ENCODE measurements at regions not wholly inside any gene's neighbourhood (a gene's known extent, or its start where the extent isn't known, plus 50 kb on each side); places are given as distances from the start of the nearest gene placed in this dataset.

DNA sequence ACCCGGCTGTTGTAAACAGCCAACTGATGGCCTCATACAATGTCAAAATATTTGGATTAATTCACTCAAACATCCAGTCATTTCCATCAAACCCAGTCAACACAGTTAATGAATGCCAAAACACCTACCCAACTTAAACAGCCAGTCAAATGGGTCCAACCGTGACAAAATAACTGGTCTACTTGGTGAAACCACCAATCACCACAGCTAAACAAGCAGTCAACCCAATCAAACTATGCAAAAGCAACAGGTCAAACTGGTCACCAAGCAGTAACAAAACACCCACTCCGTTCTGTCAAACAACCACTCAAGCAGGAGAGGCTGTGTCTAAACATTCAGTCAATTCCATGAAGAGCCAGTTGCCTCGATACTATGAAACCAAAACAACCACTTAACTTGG, 119.2 kb downstream of the FOXD2 start:
- Mint-ChIP-seq H3K9me3 (ENCODE audit: low read depth) (no peaks in the 10 kb centered on the region), H3K36me3 (ENCODE audit: low read depth) (no peaks in the 10 kb centered on the region), H3K4me3 (no peak overlapping the region), H3K27me3 (peaks cover 16% of the 10 kb centered on the region), H3K4me1 (no peaks in the 10 kb centered on the region), H3K27ac (no peak overlapping the region)
- ChIA-PET POLR2A (no interaction called here), CTCF (interaction anchor here (1.0 kb wide), 1 partner anchor 144 kb away, joined by 5 read pairs; no protein-coding TSS in a partner anchor)
- no peak for ATAC-seq
- intact Hi-C loops (cut with DNase I, micrococcal nuclease) = no loop called here
- no peak for DNase-seq

DNA sequence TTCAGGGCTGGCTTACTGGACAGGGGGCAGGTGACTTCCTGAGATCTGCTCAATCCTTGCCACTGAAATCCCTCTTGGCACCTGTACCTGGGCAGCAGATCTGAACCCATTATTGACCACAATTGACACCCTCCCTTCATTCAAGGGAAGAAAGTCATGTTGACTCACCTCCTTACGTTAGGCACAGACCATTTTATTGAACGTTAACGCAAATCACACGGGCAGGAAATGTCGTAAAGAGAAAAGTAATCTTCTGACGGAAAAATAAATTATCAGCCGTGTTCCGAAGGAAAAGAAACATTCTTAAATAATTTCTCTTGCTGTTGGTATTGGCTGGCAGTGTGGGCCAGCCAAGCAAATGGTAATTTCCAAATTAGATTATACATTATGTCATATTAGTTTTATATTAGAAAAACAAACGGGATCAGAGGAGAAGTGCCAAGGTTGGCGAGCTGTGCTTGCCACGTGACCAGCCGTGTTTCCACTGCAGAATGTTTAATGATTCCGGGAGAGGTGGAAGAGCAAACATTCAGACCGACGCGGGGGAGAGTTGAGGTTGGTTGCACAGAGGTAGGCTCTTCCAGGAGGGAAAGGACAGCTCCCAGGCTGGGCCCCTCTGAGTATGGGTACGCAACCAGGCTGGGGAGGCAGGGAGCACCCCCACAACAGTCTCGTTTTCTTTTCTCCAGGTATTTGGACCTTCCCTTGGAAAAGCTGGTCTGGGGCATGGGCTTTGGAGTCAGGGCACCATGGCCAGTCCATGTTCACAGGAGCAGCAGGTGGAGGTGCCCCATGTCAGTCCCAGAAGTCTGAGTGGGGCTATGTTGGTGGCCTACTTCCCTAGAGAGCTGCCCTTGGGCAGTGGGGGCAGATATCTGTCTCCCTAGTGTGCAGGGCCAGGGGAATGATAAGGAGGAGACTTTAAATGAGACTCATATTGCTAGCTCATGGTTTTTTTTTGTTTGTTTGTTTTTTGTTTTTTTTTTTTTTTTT, 121.1 kb downstream of the FOXD2 start:
- intact Hi-C loops (cut with DNase I, micrococcal nuclease) = no loop called here
- no peaks in the 10 kb centered on the region for H3K9me3 Mint-ChIP-seq (ENCODE audit: low read depth)
- DNase-seq = no peak
- CTCF ChIA-PET = interaction anchor here (1.1 kb wide), 1 partner anchor 167 kb away, joined by 3 read pairs; no protein-coding TSS in a partner anchor
- POLR2A ChIA-PET = no interaction called here
- no peaks in the 10 kb centered on the region for H3K4me1 Mint-ChIP-seq
- peaks cover 8% of the 10 kb centered on the region for H3K27me3 Mint-ChIP-seq
- ATAC-seq = no peak
- H3K36me3 Mint-ChIP-seq (ENCODE audit: low read depth) = no peaks in the 10 kb centered on the region
- no peak overlapping the region for H3K27ac Mint-ChIP-seq
- H3K4me3 Mint-ChIP-seq = no peak overlapping the region

DNA sequence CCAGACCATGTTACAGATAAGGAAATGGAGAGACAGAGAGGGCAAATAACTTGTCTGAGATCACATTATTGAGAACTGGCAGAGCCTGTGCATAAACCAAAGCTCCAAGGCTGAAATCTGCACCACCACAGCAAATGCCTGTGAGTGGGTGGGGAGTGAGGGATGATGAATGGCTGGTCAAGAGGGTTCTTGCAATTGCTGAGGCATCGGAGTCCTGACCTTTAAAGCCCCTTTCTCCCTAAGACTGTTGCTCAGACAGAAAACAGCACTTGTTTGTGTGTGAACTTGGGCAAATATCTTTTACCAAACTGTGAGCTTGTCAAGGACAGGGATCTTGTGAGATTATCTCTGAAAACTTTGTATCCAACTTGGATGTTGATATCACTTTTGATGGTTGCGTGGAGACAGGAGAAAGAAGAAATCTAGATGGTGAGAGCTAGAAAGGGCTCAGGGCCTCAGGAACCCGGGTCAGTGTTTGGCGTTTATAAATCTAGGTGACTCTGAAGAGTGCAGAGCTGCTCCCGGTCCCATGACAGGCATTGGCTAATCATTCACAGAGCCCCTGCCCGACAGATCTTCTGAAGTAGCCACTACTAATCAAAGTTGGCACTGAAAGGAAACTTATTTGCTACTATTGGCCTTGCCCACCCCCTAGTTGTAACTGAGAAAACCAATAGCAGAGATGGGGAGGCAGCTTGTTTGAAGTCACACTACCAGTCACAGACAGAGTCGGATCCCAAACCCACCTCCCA, 122.3 kb downstream of the FOXD2 start:
- Mint-ChIP-seq H3K27me3 (peaks cover 10% of the 10 kb centered on the region), H3K4me1 (no peaks in the 10 kb centered on the region), H3K36me3 (ENCODE audit: low read depth) (no peaks in the 10 kb centered on the region), H3K27ac (no peak overlapping the region), H3K4me3 (no peak overlapping the region), H3K9me3 (ENCODE audit: low read depth) (no peaks in the 10 kb centered on the region)
- intact Hi-C loops (cut with DNase I, micrococcal nuclease) = no loop called here
- ChIA-PET POLR2A (no interaction called here), CTCF (interaction anchor here (0.5 to 1.1 kb wide), 2 partner anchors 166 to 520 kb away, joined by 3 read pairs; no protein-coding TSS in a partner anchor)
- ATAC-seq (no peak), DNase-seq (no peak)

DNA sequence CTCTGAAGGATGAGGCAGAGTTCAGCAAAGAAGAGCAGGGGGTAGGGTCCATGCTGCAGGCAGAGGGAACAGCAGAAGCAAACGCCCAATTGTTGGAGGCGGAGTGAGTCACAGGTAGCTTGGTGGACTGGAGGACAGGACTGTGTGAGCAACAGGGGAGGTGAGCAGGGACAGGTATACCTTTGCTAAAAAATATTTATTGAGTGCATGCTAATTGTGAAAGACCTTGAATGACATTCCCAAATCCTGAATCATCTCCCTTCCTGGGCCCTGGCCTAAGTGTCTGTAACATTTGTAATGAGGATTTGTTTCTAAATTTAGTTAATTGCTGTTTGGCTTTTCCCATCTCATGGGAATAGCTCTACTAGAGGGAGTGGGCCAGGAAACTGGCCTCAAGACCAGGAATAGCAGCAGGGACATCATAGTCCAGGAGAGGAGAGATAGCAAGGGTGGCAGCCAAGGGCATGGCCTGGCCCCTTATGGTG, 123.7 kb downstream of the FOXD2 start:
- ChIA-PET CTCF (no interaction called here), POLR2A (no interaction called here)
- DNase-seq (no peak), ATAC-seq (no peak)
- intact Hi-C loops (cut with DNase I, micrococcal nuclease) = no loop called here
- Mint-ChIP-seq H3K9me3 (ENCODE audit: low read depth) (no peaks in the 10 kb centered on the region), H3K27me3 (peaks cover 9% of the 10 kb centered on the region), H3K4me3 (no peak overlapping the region), H3K4me1 (no peaks in the 10 kb centered on the region), H3K36me3 (ENCODE audit: low read depth) (no peaks in the 10 kb centered on the region), H3K27ac (no peak overlapping the region)

DNA sequence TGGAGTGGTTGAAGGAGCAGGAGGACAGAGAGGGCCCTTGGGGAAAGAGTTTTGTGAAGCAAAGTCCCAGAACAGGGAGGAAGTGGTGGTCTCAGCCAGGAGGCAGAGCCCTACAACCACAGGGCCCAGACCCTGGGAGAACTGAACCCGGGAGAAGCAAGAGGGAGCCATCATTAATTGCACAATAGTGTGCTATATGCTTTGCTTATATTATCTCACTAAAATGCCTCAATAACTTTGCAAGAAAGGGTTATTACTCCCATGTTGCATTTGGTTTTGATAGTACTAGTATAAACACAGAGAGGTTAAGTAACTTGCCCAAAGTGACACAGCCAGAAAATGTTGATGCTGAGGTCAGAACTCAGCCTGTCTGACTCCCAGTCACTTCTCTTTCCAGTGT, 124.3 kb downstream of the FOXD2 start:
- intact Hi-C loops (cut with DNase I, micrococcal nuclease) = no loop called here
- peaks cover 9% of the 10 kb centered on the region for H3K27me3 Mint-ChIP-seq
- CTCF ChIA-PET = interaction anchor here (0.8 kb wide), 1 partner anchor 833 kb away, joined by 3 read pairs; no protein-coding TSS in a partner anchor
- H3K36me3 Mint-ChIP-seq (ENCODE audit: low read depth) = no peaks in the 10 kb centered on the region
- ATAC-seq (no peak), DNase-seq (no peak)
- POLR2A ChIA-PET = no interaction called here
- no peaks in the 10 kb centered on the region for H3K4me1 Mint-ChIP-seq
- no peak overlapping the region for H3K27ac Mint-ChIP-seq
- H3K4me3 Mint-ChIP-seq = no peak overlapping the region
- H3K9me3 Mint-ChIP-seq (ENCODE audit: low read depth) = no peaks in the 10 kb centered on the region

DNA sequence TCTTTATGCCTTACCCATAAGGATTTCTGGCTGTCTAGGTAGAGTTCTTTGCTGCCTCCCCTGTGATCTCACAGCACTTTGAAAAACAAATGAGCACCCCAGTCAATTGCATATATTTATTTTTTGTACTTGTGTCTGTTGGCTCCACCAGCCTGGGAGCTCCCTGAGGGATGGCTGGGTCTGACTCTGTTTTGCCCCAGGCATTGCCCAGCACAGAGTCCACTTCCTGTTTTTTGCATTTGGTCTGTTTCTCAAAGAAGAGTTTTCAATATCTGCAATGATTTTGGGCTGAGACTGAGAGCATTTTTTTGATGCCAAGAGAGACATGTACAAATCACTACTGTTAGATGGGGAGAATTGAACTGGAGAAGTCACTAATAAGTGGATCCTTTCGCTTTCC, 125.0 kb downstream of the FOXD2 start:
- ChIA-PET POLR2A (no interaction called here), CTCF (interaction anchor here (0.8 kb wide), 1 partner anchor 833 kb away, joined by 3 read pairs; no protein-coding TSS in a partner anchor)
- Mint-ChIP-seq H3K9me3 (ENCODE audit: low read depth) (no peaks in the 10 kb centered on the region), H3K4me3 (no peak overlapping the region), H3K4me1 (no peaks in the 10 kb centered on the region), H3K36me3 (ENCODE audit: low read depth) (no peaks in the 10 kb centered on the region), H3K27ac (no peak overlapping the region), H3K27me3 (peaks cover 9% of the 10 kb centered on the region)
- ATAC-seq = no peak
- intact Hi-C loops (cut with DNase I, micrococcal nuclease) = no loop called here
- DNase-seq = no peak

DNA sequence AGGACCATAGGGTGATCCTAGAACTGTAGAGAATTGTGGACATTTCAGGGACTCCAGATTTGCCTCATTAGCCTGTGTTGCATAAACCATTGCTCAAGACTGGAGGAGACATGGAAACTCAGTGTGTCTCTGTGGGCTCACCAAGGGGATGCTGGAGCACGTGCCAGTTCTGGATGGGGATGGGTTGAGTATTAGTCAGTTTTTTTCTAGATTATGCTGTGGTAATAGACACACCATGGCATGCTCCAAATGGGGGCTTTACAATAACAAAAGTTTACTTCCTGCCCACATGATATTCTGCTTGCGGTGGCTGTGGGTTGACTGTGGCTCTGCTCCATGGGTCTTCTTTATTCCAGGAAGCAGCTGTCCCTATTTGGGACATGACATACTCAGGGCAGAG, 125.4 kb downstream of the FOXD2 start:
- Mint-ChIP-seq H3K4me3 (no peak overlapping the region), H3K4me1 (no peaks in the 10 kb centered on the region), H3K27me3 (peaks cover 9% of the 10 kb centered on the region), H3K9me3 (ENCODE audit: low read depth) (no peaks in the 10 kb centered on the region), H3K27ac (no peak overlapping the region), H3K36me3 (ENCODE audit: low read depth) (no peaks in the 10 kb centered on the region)
- intact Hi-C loops (cut with DNase I, micrococcal nuclease) = no loop called here
- CTCF ChIA-PET = interaction anchor here (0.8 kb wide), 1 partner anchor 834 kb away, joined by 3 read pairs; no protein-coding TSS in a partner anchor
- POLR2A ChIA-PET = no interaction called here
- ATAC-seq (no peak), DNase-seq (no peak)

DNA sequence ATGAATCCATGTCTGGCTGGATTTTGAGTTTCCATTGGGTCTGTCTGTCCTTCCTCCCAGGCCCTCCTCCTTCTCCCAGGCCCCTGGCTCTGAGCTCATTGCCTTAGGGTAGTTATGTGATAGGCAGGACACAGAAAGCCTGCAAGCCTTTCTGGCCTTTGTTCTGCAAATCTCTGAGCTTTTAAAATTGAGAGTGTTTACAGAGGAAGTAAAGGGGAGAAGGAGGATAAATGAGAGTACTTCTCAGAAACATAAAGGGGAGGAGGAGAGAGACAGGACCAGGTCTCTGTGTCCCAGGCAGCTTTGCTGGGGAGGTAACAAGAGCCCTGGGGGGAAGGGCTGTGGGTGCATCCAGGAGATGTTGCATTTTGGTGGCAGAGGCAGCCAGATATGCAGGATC, 126.7 kb downstream of the FOXD2 start:
- H3K27ac Mint-ChIP-seq = no peak overlapping the region
- CTCF ChIA-PET = interaction anchor here (0.8 kb wide), 1 partner anchor 371 kb away, joined by 3 read pairs; no protein-coding TSS in a partner anchor

DNA sequence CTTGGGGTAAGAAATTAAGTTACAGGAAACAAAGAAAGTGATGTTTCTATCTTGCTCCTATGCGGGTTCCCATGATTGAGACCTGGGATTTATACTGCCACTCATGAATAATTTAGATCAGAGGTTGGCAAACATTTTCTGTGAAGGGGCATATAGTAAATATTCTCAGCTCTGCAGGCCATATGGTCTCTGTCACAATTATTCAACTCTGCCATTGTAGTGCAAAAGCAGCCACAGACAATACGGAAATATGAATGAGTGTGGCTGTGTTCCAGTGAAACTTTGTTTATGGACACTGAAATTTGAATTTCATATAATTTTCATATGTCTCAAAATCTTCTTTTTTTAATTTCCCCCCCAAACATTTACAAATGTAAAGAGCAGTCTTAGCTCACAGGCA, 127.2 kb downstream of the FOXD2 start:
- ATAC-seq (no peak), DNase-seq (no peak)
- Mint-ChIP-seq H3K4me3 (no peak overlapping the region), H3K27me3 (peaks cover 9% of the 10 kb centered on the region), H3K36me3 (ENCODE audit: low read depth) (no peaks in the 10 kb centered on the region), H3K9me3 (ENCODE audit: low read depth) (no peaks in the 10 kb centered on the region), H3K4me1 (no peaks in the 10 kb centered on the region), H3K27ac (no peak overlapping the region)
- intact Hi-C loops (cut with DNase I, micrococcal nuclease) = no loop called here
- CTCF ChIA-PET = interaction anchor here (0.8 kb wide), 1 partner anchor 371 kb away, joined by 3 read pairs; no protein-coding TSS in a partner anchor
- POLR2A ChIA-PET = no interaction called here

More for the DNA sequence above, 126.7 kb downstream of the FOXD2 start:
- Mint-ChIP-seq H3K4me1 (no peaks in the 10 kb centered on the region), H3K27me3 (peaks cover 13% of the 10 kb centered on the region), H3K4me3 (no peak overlapping the region), H3K36me3 (ENCODE audit: low read depth) (no peaks in the 10 kb centered on the region), H3K9me3 (ENCODE audit: low read depth) (no peaks in the 10 kb centered on the region)
- ATAC-seq (no peak), DNase-seq (no peak)
- POLR2A ChIA-PET = no interaction called here
- intact Hi-C loops (cut with DNase I, micrococcal nuclease) = no loop called here

DNA sequence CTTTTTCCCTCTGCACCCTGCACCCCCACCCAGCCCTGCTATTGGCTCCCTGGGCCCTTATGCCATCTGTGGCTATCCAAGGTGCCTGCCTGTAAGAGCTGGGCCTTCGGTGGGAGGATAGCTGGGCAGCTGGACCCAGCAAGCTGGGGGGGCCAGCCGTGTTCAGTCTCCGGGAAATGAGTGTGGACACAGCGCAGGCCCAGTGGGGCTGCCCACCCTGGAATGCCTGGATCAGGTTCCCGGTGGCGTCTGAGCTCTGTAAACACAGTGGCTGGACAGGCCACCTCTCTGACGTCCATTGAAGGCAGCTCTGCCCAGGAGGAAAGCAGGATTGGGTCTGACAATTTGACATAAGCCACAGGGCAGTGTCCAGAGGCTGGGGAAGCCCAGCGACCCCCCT, 127.8 kb downstream of the FOXD2 start:
- DNase-seq (no peak), ATAC-seq (no peak)
- no peaks in the 10 kb centered on the region for H3K36me3 Mint-ChIP-seq (ENCODE audit: low read depth)
- H3K4me3 Mint-ChIP-seq = no peak overlapping the region
- H3K4me1 Mint-ChIP-seq = no peaks in the 10 kb centered on the region
- intact Hi-C loops (cut with DNase I, micrococcal nuclease) = no loop called here
- no peaks in the 10 kb centered on the region for H3K9me3 Mint-ChIP-seq (ENCODE audit: low read depth)
- no peak overlapping the region for H3K27ac Mint-ChIP-seq
- ChIA-PET POLR2A (no interaction called here), CTCF (no interaction called here)
- peaks cover 10% of the 10 kb centered on the region for H3K27me3 Mint-ChIP-seq

DNA sequence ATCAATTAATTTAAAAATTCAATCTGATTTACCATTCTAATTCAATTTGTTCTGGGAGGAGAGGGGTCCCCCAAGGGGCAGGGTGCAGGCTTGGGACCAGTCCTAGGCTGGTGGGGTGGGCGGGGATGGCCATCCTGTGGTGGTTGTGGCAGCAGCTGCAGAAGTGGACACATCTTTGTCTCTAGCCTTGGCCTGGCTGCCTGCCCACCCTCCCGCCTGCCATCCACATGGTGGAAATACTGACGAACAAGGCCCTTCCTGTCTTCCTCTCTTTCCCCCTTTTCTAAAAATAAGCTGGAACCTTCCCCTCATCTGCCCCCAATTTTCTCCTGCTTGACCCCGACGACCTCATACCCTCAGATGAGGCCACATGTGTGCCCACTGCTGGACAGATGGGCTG, 130.9 kb downstream of the FOXD2 start:
- ChIA-PET CTCF (interaction anchor here (0.7 kb wide), 1 partner anchor 42 kb away, joined by 3 read pairs; no protein-coding TSS in a partner anchor), POLR2A (no interaction called here)
- no peaks in the 10 kb centered on the region for H3K36me3 Mint-ChIP-seq (ENCODE audit: low read depth)

More for the DNA sequence above, 130.9 kb downstream of the FOXD2 start:
- Mint-ChIP-seq H3K27ac (no peak overlapping the region), H3K4me1 (no peaks in the 10 kb centered on the region), H3K27me3 (peaks cover 17% of the 10 kb centered on the region), H3K9me3 (ENCODE audit: low read depth) (no peaks in the 10 kb centered on the region), H3K4me3 (no peak overlapping the region)
- intact Hi-C loops (cut with DNase I, micrococcal nuclease) = no loop called here
- ATAC-seq (no peak), DNase-seq (no peak)

Data from activated CD4-positive, alpha-beta T cell treated with anti-CD3 and anti-CD28 coated beads for 36 hours (primary cell).